ENCODE measurements at regions not wholly inside any gene's neighbourhood (a gene's known extent, or its start where the extent isn't known, plus 50 kb on each side); places are given as distances from the start of the nearest gene placed in this dataset.
"Not testable (repeated sequence)": the region's sequence is repeated elsewhere in the genome, so short reads cannot be mapped to it uniquely, and the experiment has no call there.

DNA sequence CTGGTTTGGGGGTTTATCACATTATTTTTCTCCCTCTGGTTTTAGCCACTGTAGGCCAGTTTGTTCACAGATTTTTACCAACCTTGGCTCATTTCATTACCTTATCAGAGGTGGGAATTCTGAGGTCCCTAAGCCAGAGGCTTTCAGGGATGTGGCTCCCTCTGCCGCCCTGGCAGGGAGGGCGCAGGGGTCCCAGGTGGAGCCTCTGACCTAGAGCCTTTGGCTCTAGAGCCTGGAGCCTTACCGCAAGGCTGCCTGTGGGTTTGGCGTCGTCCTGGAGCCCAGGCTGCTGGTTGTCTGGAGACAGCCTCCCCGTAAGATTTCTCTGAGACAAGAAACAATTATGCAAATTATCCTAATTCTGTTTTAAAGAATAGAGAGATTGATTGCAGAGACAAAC lies 188.0 kb downstream of the LMLN start:
- DNase-seq (ENCODE audit: low read depth): not testable (repeated sequence)

DNA sequence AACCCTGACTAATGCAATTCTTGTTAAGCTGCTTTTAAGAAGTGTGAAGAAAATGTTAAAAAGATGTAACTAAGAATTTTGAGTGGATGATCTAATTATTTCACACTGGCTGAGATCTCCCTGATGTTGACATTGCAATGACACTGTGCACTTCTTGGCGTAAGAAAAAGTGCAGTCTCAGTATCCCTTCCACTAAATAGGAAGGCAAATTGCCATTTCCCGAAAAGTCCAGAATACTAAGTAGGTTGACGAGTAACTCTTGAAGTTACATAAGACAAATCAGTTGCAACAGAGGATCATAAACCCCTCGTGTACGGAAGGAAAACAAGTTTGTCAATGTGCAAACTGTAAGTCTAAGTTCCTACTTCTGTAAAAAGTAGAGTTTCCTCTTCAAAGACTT lies 189.9 kb downstream of the LMLN start:
- not testable (repeated sequence) for DNase-seq (ENCODE audit: low read depth)

DNA sequence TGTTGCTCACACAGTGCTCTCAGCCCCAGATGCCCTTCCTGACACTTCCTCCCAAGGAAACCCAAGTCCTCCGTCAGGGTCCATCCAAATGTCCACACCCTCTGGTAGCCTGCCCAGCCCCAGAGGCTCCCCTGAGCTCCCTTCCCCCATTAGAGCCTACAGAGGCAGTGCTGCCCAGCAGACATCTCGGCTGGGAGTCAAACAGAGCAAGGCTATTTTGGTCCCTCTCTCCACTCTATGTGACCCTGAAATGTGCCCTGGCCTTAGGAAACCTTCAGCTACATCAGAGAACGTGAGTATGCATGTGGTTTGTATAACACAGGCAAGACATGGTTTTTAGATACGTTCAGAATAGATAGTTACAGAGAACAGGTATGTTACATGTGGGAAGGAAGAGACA lies 191.8 kb downstream of the LMLN start:
- not testable (repeated sequence) for DNase-seq (ENCODE audit: low read depth)

DNA sequence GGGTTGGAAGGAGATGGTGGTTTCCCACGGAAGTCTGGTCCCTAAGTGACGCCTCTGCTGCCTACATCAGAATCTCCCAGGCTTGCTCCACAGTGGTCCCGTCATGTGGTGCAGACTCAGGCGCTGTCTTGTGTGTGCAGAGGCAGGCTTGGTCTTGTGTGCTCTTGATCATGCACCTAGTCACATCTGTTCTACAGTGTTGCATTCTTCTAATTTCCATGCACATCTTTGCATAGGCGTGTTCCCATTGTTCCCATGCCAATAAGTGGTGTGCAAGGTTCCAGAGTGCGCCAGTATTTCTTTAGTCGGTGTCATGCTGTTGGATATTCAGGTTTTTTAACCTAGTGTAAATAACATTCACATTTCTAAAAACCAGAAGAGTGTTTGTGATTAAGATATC lies 195.8 kb downstream of the LMLN start:
- not testable (repeated sequence) for DNase-seq (ENCODE audit: low read depth)

DNA sequence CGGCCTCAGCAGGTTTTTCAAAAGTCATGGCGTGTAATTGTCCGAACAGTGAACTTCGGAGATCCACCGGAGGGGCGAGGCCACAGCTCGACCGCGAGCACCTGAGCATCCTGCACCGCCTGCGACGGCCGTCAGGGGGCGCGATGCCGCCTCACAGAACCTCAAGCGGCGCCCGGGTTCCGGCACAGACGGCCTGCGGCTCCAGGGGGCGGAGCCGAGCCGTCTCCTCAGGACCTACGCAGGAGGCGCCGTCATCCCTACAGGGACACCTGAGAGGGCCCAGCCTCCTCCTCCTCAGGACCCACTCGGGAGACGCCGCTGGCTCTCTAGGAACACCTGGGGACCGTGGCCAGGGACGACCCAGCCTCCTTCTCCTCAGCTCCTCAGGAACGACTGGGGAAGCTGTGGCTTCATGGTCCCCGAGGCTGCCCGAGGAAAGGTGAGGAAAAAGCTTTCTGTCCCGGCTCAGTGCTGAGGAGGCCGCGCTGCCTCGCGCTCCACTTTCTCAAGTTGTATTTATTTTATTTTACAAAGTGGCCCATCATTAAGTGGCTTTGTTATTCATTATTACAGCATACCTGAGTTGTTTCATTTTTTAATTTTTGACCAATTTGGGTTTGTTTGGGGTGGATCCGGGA lies 197.3 kb downstream of the LMLN start:
- DNase-seq (ENCODE audit: low read depth): not testable (repeated sequence)

DNA sequence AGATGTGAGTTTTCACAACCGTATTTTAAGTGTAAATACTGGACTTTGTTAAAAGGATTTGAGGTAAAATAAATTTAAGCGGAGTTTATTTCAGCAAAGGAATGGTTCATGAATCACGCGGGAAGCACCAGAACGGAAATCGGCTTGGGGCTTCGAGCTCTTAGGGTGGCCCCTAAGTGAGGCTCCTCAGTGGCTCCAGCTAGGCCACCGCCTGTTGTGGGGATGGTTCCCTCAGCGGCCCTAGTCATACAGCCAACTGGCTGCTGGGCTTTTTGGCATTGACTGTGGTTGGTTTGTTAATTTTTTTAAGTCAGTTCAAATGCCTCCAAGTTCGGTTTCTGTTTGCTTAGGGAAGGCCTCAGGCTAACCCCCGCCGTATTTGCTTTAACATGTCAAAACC lies 198.0 kb downstream of the LMLN start:
- DNase-seq (ENCODE audit: low read depth): not testable (repeated sequence)

DNA sequence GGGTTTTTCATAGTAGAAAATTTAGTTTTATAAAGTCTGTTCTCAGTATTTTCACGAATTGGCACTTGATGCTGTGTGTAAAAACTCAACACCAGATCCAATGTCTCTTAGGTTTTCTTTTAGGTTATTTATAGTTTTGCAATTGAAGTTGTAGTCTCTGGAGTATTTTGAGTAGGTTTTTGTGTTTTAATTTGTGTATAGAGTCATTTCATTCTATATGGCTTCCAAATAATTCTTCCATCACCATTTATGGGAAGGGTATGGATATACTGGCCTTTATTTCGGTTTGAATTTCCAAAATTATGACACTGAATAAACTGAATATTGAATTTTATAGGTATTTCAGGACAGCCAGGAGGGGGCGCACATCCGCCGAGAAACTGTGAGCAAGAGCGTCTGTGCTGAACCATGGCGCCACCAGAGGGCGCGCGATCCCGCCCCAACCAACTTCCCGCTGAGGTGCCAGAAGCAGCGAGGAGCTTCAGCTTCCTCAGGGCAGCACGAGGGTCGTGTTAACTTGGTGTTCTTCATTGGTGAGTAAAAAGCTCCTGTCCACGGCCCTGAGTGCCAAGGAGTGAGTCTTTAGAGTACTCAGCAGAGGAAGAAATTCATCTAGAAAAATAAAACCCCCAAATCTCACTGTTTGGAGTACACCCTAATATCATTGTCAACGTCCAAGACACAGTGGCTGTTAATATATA lies 207.5 kb downstream of the LMLN start:
- DNase-seq (ENCODE audit: low read depth): peak; percentile 21

DNA sequence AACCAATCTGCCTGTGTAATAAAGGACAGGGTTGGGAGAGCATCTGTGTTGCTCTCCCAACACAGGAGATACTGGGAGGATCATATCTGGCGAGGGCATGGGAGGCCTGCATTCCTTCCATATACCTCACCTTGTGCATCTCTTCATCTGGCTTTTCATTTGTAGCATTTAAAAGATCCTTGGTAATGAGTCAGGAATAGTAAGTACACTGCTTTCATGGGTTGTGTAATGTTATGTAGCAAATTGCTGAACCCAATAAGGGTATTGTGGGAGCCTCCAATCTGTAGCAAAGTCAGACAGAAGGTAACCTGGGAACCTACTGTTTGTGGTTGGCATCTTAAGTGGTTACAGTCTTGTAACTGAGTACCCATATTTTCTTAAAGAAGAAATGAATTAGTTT lies 210.8 kb downstream of the LMLN start:
- peak; percentile 19 for DNase-seq (ENCODE audit: low read depth)

DNA sequence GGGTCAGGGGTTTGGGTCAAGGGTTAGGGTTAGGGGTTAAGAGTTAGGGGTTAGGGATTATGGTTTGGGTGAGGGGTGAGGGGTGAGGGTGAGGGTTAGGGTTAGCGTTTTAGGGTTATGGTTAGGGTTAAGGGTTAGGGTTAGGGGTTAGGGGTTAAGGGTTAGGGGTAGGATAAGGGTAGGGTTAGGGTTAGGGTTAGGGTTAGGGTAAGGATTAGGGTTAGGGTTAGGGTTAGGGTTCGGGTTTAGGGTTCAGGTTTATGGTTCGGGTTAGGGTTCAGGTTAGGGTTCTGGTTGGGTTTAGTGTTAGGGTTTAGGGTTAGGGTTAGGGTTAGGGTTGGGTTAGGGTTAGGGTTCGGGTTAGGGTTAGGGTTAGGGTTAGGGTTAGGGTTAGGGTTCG lies 213.1 kb downstream of the LMLN start:
- not testable (repeated sequence) for DNase-seq (ENCODE audit: low read depth)

DNA sequence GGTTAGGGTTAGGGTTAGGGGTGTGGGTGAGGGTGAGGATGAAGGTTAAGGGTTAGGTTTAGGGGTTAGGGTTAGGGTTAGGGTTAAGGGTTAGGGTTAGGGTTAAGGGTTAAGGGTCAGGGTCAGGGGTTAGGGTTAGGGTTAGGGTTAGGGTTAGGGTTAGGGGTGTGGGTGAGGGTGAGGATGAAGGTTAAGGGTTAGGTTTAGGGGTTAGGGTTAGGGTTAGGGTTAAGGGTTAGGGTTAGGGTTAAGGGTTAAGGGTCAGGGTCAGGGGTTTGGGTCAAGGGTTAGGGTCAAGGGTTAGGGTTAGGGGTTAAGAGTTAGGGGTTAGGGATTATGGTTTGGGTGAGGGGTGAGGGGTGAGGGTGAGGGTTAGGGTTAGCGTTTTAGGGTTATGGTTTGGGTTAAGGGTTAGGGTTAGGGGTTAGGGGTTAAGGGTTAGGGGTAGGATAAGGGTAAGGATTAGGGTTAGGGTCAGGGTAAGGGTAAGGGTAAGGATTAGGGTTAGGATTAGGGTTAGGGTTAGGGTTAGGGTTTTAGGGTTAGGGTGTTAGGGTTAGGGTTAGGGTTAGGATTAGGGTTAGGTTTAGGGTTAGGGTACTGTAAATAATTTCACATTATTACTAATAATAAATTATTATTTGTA lies 214.0 kb downstream of the LMLN start:
- not testable (repeated sequence) for DNase-seq (ENCODE audit: low read depth)
